Fibroblast of lung (primary cell): ENCODE measurements at regions not wholly inside any gene's neighbourhood (a gene's known extent, or its start where the extent isn't known, plus 50 kb on each side); places are given as distances from the start of the nearest gene placed in this dataset.
"Not testable (repeated sequence)": the region's sequence is repeated elsewhere in the genome, so short reads cannot be mapped to it uniquely, and the experiment has no call there.

Experiments used
- DNase-seq, 2 donors: peaks; one replicate each; pipeline versions ENCODE4 v3.0.0 to v3.0.0-alpha.2; 2010; ENCODE audit warnings: low read depth in 2 of 2
- H2AFZ ChIP-seq: 2 replicates; pipeline ENCODE4 v1.5.1; 2012; ENCODE audit warnings: low read length, control low read depth, inconsistent platforms
- H3K27ac ChIP-seq: 2 replicates; pipeline ENCODE4 v1.5.1; 2011; ENCODE audit warnings: low read length, control low read depth; ENCODE audit not compliant: insufficient read depth
- H3K27me3 ChIP-seq: 2 replicates; pipeline ENCODE4 v1.5.1; 2011; ENCODE audit warnings: mild to moderate bottlenecking, low read length; ENCODE audit not compliant: control insufficient read depth, insufficient read depth
- H3K36me3 ChIP-seq: 2 replicates; pipeline ENCODE4 v1.5.1; 2011; ENCODE audit warnings: low read length; ENCODE audit not compliant: control insufficient read depth, insufficient read depth
- H3K4me1 ChIP-seq: 2 replicates; pipeline ENCODE4 v1.5.1; 2011; ENCODE audit warnings: low read length; ENCODE audit not compliant: control insufficient read depth, insufficient read depth; ENCODE audit errors: extremely low read depth
- H3K4me2 ChIP-seq: 2 replicates; pipeline ENCODE4 v1.5.1; 2011; ENCODE audit warnings: low read length, control low read depth; ENCODE audit not compliant: insufficient read depth; ENCODE audit errors: extremely low read depth
- H3K4me3 ChIP-seq, 4 experiments: fragments of 200-600 bp in 1 of 4; sonication (generic) in 1 of 4; replicated peaks in 1 of 4; 2 replicates each; pipeline ENCODE4 v1.5.1; 2011 to 2016; ENCODE audit warnings: low read length in 4 of 4, low read depth in 3 of 4, mild to moderate bottlenecking in 3 of 4, control low read depth in 2 of 4, inconsistent platforms in 1 of 4, mixed read lengths in 1 of 4; ENCODE audit not compliant: insufficient read depth in 1 of 4; ENCODE audit errors: control extremely low read depth in 1 of 4
- H3K79me2 ChIP-seq: 2 replicates; pipeline ENCODE4 v1.5.1; 2012; ENCODE audit warnings: mild to moderate bottlenecking, low read length, inconsistent platforms; ENCODE audit not compliant: control insufficient read depth, insufficient read depth
- H3K9ac ChIP-seq: 2 replicates; pipeline ENCODE4 v1.5.1; 2011; ENCODE audit warnings: mild to moderate bottlenecking, low read length, control low read depth; ENCODE audit not compliant: insufficient read depth
- H3K9me3 ChIP-seq: 2 replicates; pipeline ENCODE4 v1.5.1; 2012; ENCODE audit warnings: low read depth, low read length; ENCODE audit not compliant: control insufficient read depth, insufficient read depth
- H4K20me1 ChIP-seq: 2 replicates; pipeline ENCODE4 v1.5.1; 2011; ENCODE audit warnings: low read length; ENCODE audit not compliant: control insufficient read depth, insufficient read depth; ENCODE audit errors: extremely low read depth
- CTCF ChIP-seq, 2 donors: IDR thresholded peaks in 1 of 2; conservative IDR thresholded peaks in 1 of 2; 1 replicate in 1 of 2; 2 replicates in 1 of 2; pipeline ENCODE4 v1.5.1; 2011 to 2012; ENCODE audit warnings: low read length in 2 of 2, control low read depth in 1 of 2, inconsistent platforms in 1 of 2, low read depth in 1 of 2, mild to moderate bottlenecking in 1 of 2
- EZH2 ChIP-seq: IDR thresholded peaks from 2 replicates; pipeline ENCODE4 v1.5.1; 2012; ENCODE audit warnings: low read length, control low read depth, mild to moderate bottlenecking; ENCODE audit errors: missing control alignments

- no peaks in the 10 kb centered on the region for H3K9me3 ChIP-seq
- TF ChIP-seq CTCF (conservative IDR thresholded peaks at IDR 0.05 in 1 of 2, IDR thresholded peaks at IDR 0.05 in 1 of 2; ENCODE audit: low read depth in 1 of 2, low read length in 2 of 2) (no peak), EZH2 (no peak)
- DNase-seq: peak in 1 of 2 donors; percentile 54
- H3K27ac ChIP-seq: no peak overlapping the region
- H3K79me2 ChIP-seq: no peaks in the 10 kb centered on the region
- no peak overlapping the region for H3K4me3 ChIP-seq
- H3K36me3 ChIP-seq: no peaks in the 10 kb centered on the region
- H3K4me1 ChIP-seq: no peaks in the 10 kb centered on the region
- H3K9ac ChIP-seq: no peak overlapping the region
- H4K20me1 ChIP-seq: no peaks in the 10 kb centered on the region
- no peak overlapping the region for H3K4me2 ChIP-seq
- H2AFZ ChIP-seq: no peak overlapping the region
- no peaks in the 10 kb centered on the region for H3K27me3 ChIP-seq
These were observed 1245.6 kb upstream of the RAG2 start for GRCh38 chr11:37843603-37844002.

- Histone ChIP-seq H3K79me2 (no peaks in the 10 kb centered on the region), H3K36me3 (no peaks in the 10 kb centered on the region), H3K27me3 (no peaks in the 10 kb centered on the region), H4K20me1 (no peaks in the 10 kb centered on the region), H3K4me3 (no peak overlapping the region), H3K9ac (no peak overlapping the region), H3K9me3 (no peaks in the 10 kb centered on the region), H3K27ac (no peak overlapping the region), H3K4me2 (no peak overlapping the region), H2AFZ (no peak overlapping the region), H3K4me1 (no peaks in the 10 kb centered on the region)
- TF ChIP-seq CTCF (conservative IDR thresholded peaks at IDR 0.05 in 1 of 2, IDR thresholded peaks at IDR 0.05 in 1 of 2; ENCODE audit: low read depth in 1 of 2, low read length in 2 of 2): no peak
- TF ChIP-seq EZH2: no peak
- peak in 1 of 2 donors; percentile 77 for DNase-seq
These were observed 1243.0 kb upstream of the RAG2 start for GRCh38 chr11:37841016-37841415.

- H3K4me2 ChIP-seq, H3K9me3 ChIP-seq, H3K4me3 ChIP-seq, H2AFZ ChIP-seq, DNase-seq, H3K36me3 ChIP-seq, H3K9ac ChIP-seq, H3K4me1 ChIP-seq, H3K27ac ChIP-seq, H4K20me1 ChIP-seq, H3K27me3 ChIP-seq, H3K79me2 ChIP-seq: not testable (repeated sequence)
These were observed 1242.3 kb upstream of the RAG2 start for GRCh38 chr11:37840345-37840744.
